ENCODE measurements at regions not wholly inside any gene's neighbourhood (a gene's known extent, or its start where the extent isn't known, plus 50 kb on each side); places are given as distances from the start of the nearest gene placed in this dataset.

- Histone ChIP-seq H3K36me3 (no peaks in the 10 kb centered on the region), H3K27ac (no peak overlapping the region), H3K9me3 (peaks cover 0 to 12% of the 10 kb centered on the region in 2 donors), H3K4me3 (no peak overlapping the region), H3K4me1 (no peaks in the 10 kb centered on the region), H3K27me3 (peaks cover 0 to 5% of the 10 kb centered on the region in 2 donors)
- intact Hi-C loops (cut with DNase I; ENCODE audit: low total_unique reads), result no loop called here
- no peak for DNase-seq (ENCODE audit: low spot score in 2 of 2)
- TF ChIP-seq, protein P1, sequence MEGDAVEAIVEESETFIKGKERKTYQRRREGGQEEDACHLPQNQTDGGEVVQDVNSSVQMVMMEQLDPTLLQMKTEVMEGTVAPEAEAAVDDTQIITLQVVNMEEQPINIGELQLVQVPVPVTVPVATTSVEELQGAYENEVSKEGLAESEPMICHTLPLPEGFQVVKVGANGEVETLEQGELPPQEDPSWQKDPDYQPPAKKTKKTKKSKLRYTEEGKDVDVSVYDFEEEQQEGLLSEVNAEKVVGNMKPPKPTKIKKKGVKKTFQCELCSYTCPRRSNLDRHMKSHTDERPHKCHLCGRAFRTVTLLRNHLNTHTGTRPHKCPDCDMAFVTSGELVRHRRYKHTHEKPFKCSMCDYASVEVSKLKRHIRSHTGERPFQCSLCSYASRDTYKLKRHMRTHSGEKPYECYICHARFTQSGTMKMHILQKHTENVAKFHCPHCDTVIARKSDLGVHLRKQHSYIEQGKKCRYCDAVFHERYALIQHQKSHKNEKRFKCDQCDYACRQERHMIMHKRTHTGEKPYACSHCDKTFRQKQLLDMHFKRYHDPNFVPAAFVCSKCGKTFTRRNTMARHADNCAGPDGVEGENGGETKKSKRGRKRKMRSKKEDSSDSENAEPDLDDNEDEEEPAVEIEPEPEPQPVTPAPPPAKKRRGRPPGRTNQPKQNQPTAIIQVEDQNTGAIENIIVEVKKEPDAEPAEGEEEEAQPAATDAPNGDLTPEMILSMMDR (IDR thresholded peaks at IDR 0.05), result no peak
- TF ChIP-seq POLR2A (IDR thresholded peaks at IDR 0.05) (no peak), POLR2AphosphoS5 (IDR thresholded peaks at IDR 0.05) (no peak)
These were observed 317.3 kb upstream of the SHH start for GRCh38 chr7:156129522-156129921.

GRCh38 chr7:156128496-156128895, 316.2 kb upstream of the SHH start:
- no peak for DNase-seq (ENCODE audit: low spot score in 2 of 2)
- intact Hi-C loops (cut with DNase I; ENCODE audit: low total_unique reads), result no loop called here
- no peak for TF ChIP-seq POLR2A (IDR thresholded peaks at IDR 0.05)
- TF ChIP-seq POLR2AphosphoS5 (IDR thresholded peaks at IDR 0.05), result no peak
- TF ChIP-seq, protein P1 (IDR thresholded peaks at IDR 0.05), result no peak
- H3K4me3 ChIP-seq, result no peak overlapping the region
- H3K36me3 ChIP-seq, result no peaks in the 10 kb centered on the region
- H3K9me3 ChIP-seq, result peaks cover 0 to 6% of the 10 kb centered on the region in 2 donors
- H3K27ac ChIP-seq, result no peak overlapping the region
- peaks cover 0 to 5% of the 10 kb centered on the region in 2 donors for H3K27me3 ChIP-seq
- H3K4me1 ChIP-seq, result no peaks in the 10 kb centered on the region

DNA sequence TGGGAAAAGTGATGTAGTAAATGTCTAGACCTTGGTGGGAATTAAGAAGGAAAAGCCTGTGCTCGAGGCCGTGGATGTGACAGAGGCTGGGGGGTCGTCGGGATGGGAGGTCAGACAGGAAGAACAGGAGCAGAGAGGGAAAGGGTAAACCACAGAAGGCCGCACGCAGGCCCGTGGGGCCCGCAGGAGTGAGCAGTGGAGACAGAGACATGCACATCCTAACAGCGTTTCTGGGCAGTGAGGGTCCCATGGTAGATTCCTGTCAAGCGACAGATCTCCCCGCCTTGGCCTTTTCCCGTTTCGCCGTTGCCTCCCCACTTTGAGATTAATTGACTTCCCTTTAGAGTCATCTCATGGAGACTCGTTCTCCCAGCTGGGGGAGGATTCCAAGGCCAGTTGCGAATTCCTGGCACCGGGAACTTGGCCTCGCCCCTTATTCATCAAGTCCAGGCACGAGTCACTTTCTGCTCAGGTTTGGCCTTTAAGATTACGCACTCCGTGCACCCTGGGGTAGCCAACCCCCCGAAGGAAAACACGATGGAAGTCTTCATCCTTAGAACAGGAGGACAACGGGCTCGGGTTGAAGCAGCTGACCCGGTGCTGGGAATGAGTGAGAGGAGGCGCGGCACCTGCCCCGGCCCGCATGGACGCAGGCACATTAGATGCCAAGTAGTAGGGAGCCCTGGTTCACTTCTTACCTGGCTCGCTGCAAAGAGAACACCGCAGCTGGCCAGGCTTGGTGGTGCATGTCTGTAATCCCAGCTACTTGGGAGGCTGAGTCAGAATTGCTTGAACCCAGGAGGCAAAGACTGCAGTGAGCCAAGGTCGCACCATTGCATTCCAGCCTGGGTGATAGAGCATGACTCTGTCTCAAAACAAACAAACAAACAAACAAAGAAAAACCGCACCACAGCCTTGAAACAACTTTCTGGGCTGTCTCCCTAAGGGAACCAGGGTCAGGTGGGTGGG, 315.2 kb upstream of the SHH start:
- Histone ChIP-seq H3K36me3 (no peaks in the 10 kb centered on the region), H3K4me1 (no peaks in the 10 kb centered on the region), H3K27ac (no peak overlapping the region), H3K4me3 (no peak overlapping the region), H3K9me3 (no peaks in the 10 kb centered on the region), H3K27me3 (peaks cover 0 to 5% of the 10 kb centered on the region in 2 donors)
- intact Hi-C loops (cut with DNase I; ENCODE audit: low total_unique reads), result no loop called here
- TF ChIP-seq POLR2AphosphoS5 (IDR thresholded peaks at IDR 0.05), result no peak
- no peak for TF ChIP-seq POLR2A (IDR thresholded peaks at IDR 0.05)
- TF ChIP-seq, protein P1 (IDR thresholded peaks at IDR 0.05), result no peak
- no peak for DNase-seq (ENCODE audit: low spot score in 2 of 2)

DNA sequence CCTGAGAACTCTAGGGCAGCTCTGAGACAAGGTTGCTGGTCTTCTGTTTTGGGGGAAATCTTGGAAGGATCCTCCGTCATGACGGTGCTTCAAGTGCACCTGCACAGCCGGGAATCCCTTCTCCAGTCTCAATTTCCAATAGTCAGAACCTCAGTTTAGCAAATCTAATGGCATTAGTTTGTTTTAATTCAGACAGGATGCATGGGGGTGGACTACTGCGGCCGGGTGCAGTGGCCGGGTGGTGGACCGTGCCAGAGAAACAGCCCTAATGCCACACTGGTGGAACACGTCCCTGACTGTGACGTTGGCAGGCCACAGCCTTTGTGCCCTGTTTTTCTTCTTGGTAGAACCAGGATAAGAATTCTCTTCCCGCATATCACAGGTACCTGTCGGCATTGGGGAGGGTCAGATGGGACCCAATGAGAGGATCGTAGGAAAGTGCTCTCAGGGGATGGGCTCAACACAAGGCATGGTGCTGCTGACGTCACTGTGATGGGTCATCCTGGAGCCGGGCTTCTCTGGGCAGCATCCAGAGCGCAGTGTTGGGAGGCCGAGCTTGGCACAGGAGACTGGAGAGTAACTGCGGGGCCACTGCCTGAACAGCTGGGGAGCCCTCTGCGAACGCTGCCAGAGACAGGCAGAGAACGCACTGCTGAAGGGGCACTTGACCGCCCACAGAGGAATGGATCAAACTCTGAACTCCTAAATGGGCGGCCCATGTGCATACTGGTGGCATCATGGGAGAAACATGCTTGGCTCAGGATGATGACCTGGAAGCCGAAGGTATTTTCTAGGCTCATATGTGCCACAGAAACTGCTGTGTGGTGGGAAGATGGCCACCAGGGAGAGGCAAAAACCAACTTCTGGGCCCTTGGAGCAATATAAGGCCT, 313.8 kb upstream of the SHH start:
- intact Hi-C loops (cut with DNase I; ENCODE audit: low total_unique reads), result no loop called here
- no peaks in the 10 kb centered on the region for H3K4me1 ChIP-seq
- no peak for DNase-seq (ENCODE audit: low spot score in 2 of 2)
- no peak overlapping the region for H3K27ac ChIP-seq
- no peak overlapping the region for H3K4me3 ChIP-seq
- TF ChIP-seq, protein P1 (IDR thresholded peaks at IDR 0.05), result no peak
- TF ChIP-seq POLR2A (IDR thresholded peaks at IDR 0.05), result no peak
- no peak for TF ChIP-seq POLR2AphosphoS5 (IDR thresholded peaks at IDR 0.05)
- no peaks in the 10 kb centered on the region for H3K36me3 ChIP-seq
- H3K9me3 ChIP-seq, result no peaks in the 10 kb centered on the region
- peaks cover 0 to 5% of the 10 kb centered on the region in 2 donors for H3K27me3 ChIP-seq

All from breast epithelium (tissue), 4 donors.